WTC11 (cell line): ENCODE measurements at regions not wholly inside any gene's neighbourhood (a gene's known extent, or its start where the extent isn't known, plus 50 kb on each side); places are given as distances from the start of the nearest gene placed in this dataset.

Source experiments
- ATAC-seq: fragments of 200-7000 bp; cut with Tn5 transposase; 2 replicates; pipeline ENCODE4 v1.10.0; 2021; ENCODE audit warnings: mild to moderate bottlenecking, moderate library complexity
- CTCF ChIA-PET: fragments of 300-600 bp; sonication (Branson Sonifier 250); formaldehyde crosslinking; loops from one replicate; lab custom pipeline; 2021; ENCODE audit warnings: antibody characterized with exemption; lab: Charles Lee
- POLR2A ChIA-PET: fragments of 350-600 bp; sonication (Branson Sonifier 250); formaldehyde crosslinking; loops from one replicate; lab custom pipeline; 2021; ENCODE audit warnings: antibody characterized with exemption; lab: Charles Lee
- DNase-seq: peaks from one replicate; pipeline ENCODE4 v3.0.0; 2021; ENCODE audit warnings: low spot score
- H3K27ac Mint-ChIP-seq: 2 replicates; pipeline ENCODE4 v1.8.0; 2021; ENCODE audit warnings: mixed read lengths
- H3K27me3 Mint-ChIP-seq: 2 replicates; pipeline ENCODE4 v1.8.0; 2021; ENCODE audit warnings: low read depth, mild to moderate bottlenecking, moderate library complexity, mixed read lengths
- H3K36me3 Mint-ChIP-seq: 2 replicates; pipeline ENCODE4 v1.8.0; 2021; ENCODE audit warnings: mixed read lengths
- H3K4me1 Mint-ChIP-seq: 2 replicates; pipeline ENCODE4 v1.8.0; 2022; ENCODE audit warnings: mixed read lengths
- H3K4me3 Mint-ChIP-seq: 2 replicates; pipeline ENCODE4 v1.8.0; 2021; ENCODE audit warnings: mild to moderate bottlenecking, moderate library complexity, mixed read lengths
- H3K9me3 Mint-ChIP-seq: 2 replicates; pipeline ENCODE4 v1.8.0; 2021; ENCODE audit warnings: mixed read lengths
- ATF1 ChIP-seq: sonication (generic); formaldehyde crosslinking; IDR thresholded peaks from 2 replicates; pipeline ENCODE4 v1.8.1; 2023; ENCODE audit warnings: mild to moderate bottlenecking, moderate library complexity, missing genetic modification reagents
- JUN ChIP-seq: sonication (generic); formaldehyde crosslinking; IDR thresholded peaks from 2 replicates; pipeline ENCODE4 v1.8.0; 2023; ENCODE audit warnings: mild to moderate bottlenecking, missing genetic modification reagents
- NR2C2 ChIP-seq: sonication (generic); formaldehyde crosslinking; IDR thresholded peaks from 2 replicates; pipeline ENCODE4 v1.8.0; 2022; ENCODE audit warnings: mild to moderate bottlenecking, missing genetic modification reagents
- PRRX2 ChIP-seq: fragments of 250-450 bp; sonication (Bioruptor Pico); IDR thresholded peaks from 2 replicates; pipeline ENCODE4 v1.8.0; 2021; ENCODE audit warnings: mild to moderate bottlenecking
- SMAD3 ChIP-seq: sonication (generic); formaldehyde crosslinking; IDR thresholded peaks from 2 replicates; pipeline ENCODE4 v1.8.0; 2022; ENCODE audit warnings: missing genetic modification reagents, mild to moderate bottlenecking, borderline replicate concordance
- SMAD4 ChIP-seq: sonication (generic); formaldehyde crosslinking; IDR thresholded peaks from 2 replicates; pipeline ENCODE4 v1.8.0; 2022; ENCODE audit warnings: mild to moderate bottlenecking, missing genetic modification reagents
- SOX15 ChIP-seq: fragments of 250-450 bp; sonication (Bioruptor Pico); IDR thresholded peaks from 2 replicates; pipeline ENCODE4 v1.9.0; 2021; ENCODE audit warnings: mild to moderate bottlenecking
- TEAD4 ChIP-seq: sonication (generic); formaldehyde crosslinking; IDR thresholded peaks from 2 replicates; pipeline ENCODE4 v1.8.0; 2022; ENCODE audit warnings: mild to moderate bottlenecking, missing genetic modification reagents
- ZNF423 ChIP-seq: fragments of 250-450 bp; sonication (Bioruptor Pico); IDR thresholded peaks from 2 replicates; pipeline ENCODE4 v2.1.2; 2022; ENCODE audit warnings: mild to moderate bottlenecking, moderate library complexity
- TF ChIP-seq, protein P1 (sequence below): sonication (generic); formaldehyde crosslinking; IDR thresholded peaks from 2 replicates; pipeline ENCODE4 v1.8.1; 2023; ENCODE audit warnings: mild to moderate bottlenecking, moderate library complexity, missing genetic modification reagents
- TF ChIP-seq, protein P2 (sequence below): fragments of 250-450 bp; sonication (Bioruptor Pico); IDR thresholded peaks from 2 replicates; pipeline ENCODE4 v1.8.0; 2021; ENCODE audit warnings: mild to moderate bottlenecking
- TF ChIP-seq, protein P3 (sequence below): sonication (generic); formaldehyde crosslinking; IDR thresholded peaks from 2 replicates; pipeline ENCODE4 v1.8.1; 2022; ENCODE audit warnings: mild to moderate bottlenecking, missing genetic modification reagents, moderate library complexity, borderline replicate concordance
- TF ChIP-seq, protein P4 (sequence below): sonication (generic); formaldehyde crosslinking; IDR thresholded peaks from 2 replicates; pipeline ENCODE4 v1.8.0; 2022; ENCODE audit warnings: mild to moderate bottlenecking, missing genetic modification reagents

DNA sequence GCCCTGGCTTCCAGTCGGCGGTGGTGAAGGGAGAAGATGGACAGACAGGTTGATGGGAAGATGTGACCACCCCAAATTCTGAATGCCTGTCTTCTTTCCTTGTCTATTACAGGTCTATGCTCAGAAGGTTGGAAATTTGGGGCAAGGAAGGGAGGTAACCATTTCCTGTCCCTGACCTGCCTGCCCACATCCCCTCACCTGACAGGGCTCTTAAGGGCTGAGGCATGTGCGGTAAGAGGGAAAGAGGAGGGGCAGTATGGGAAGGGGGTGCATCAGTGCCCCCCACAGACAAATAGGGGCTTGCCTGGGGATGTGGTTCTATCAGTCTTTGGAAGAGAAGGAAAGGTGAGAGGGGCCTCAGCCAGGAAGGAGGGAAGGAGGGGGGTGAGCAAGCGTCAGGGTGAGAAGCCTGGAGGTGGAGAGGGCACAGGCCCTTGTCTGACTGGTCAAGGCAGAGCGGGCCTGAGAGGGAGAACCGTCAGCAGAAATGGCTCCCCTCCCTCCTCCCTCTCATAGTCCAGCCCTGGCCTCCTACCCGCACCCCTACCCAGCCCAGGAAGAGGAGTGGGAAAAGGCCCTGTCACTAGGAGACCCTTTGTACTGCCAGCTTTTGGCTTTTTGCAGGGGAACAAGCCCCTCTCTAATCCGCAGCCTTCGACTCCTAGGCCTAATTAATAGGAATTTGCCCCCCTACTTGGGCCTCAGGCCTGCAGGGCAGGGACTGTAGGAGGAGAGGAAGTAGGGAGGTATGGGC, 104.4 kb upstream of the FOXP4 start:
- Mint-ChIP-seq H3K27me3 (peaks cover 54% of the 10 kb centered on the region), H3K36me3 (no peaks in the 10 kb centered on the region), H3K4me3 (no peak overlapping the region), H3K9me3 (no peaks in the 10 kb centered on the region), H3K27ac (no peak overlapping the region), H3K4me1 (peaks cover 49% of the 10 kb centered on the region)
- POLR2A ChIA-PET, result no interaction called here
- TF ChIP-seq, protein P1, sequence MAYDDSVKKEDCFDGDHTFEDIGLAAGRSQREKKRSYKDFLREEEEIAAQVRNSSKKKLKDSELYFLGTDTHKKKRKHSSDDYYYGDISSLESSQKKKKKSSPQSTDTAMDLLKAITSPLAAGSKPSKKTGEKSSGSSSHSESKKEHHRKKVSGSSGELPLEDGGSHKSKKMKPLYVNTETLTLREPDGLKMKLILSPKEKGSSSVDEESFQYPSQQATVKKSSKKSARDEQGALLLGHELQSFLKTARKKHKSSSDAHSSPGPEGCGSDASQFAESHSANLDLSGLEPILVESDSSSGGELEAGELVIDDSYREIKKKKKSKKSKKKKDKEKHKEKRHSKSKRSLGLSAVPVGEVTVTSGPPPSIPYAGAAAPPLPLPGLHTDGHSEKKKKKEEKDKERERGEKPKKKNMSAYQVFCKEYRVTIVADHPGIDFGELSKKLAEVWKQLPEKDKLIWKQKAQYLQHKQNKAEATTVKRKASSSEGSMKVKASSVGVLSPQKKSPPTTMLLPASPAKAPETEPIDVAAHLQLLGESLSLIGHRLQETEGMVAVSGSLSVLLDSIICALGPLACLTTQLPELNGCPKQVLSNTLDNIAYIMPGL (CRISPR knock-in tag), result no peak
- TF ChIP-seq JUN (no peak), ZNF423 (CRISPR knock-in tag) (no peak), NR2C2 (CRISPR knock-in tag) (no peak), TEAD4 (CRISPR knock-in tag) (no peak), ATF1 (CRISPR knock-in tag) (no peak), SOX15 (no peak)
- TF ChIP-seq, protein P2, sequence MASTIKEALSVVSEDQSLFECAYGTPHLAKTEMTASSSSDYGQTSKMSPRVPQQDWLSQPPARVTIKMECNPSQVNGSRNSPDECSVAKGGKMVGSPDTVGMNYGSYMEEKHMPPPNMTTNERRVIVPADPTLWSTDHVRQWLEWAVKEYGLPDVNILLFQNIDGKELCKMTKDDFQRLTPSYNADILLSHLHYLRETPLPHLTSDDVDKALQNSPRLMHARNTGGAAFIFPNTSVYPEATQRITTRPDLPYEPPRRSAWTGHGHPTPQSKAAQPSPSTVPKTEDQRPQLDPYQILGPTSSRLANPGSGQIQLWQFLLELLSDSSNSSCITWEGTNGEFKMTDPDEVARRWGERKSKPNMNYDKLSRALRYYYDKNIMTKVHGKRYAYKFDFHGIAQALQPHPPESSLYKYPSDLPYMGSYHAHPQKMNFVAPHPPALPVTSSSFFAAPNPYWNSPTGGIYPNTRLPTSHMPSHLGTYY, result no peak
- TF ChIP-seq, protein P3, sequence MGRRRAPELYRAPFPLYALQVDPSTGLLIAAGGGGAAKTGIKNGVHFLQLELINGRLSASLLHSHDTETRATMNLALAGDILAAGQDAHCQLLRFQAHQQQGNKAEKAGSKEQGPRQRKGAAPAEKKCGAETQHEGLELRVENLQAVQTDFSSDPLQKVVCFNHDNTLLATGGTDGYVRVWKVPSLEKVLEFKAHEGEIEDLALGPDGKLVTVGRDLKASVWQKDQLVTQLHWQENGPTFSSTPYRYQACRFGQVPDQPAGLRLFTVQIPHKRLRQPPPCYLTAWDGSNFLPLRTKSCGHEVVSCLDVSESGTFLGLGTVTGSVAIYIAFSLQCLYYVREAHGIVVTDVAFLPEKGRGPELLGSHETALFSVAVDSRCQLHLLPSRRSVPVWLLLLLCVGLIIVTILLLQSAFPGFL, result no peak
- TF ChIP-seq, protein P4, sequence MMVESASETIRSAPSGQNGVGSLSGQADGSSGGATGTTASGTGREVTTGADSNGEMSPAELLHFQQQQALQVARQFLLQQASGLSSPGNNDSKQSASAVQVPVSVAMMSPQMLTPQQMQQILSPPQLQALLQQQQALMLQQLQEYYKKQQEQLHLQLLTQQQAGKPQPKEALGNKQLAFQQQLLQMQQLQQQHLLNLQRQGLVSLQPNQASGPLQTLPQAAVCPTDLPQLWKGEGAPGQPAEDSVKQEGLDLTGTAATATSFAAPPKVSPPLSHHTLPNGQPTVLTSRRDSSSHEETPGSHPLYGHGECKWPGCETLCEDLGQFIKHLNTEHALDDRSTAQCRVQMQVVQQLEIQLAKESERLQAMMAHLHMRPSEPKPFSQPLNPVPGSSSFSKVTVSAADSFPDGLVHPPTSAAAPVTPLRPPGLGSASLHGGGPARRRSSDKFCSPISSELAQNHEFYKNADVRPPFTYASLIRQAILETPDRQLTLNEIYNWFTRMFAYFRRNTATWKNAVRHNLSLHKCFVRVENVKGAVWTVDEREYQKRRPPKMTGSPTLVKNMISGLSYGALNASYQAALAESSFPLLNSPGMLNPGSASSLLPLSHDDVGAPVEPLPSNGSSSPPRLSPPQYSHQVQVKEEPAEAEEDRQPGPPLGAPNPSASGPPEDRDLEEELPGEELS (CRISPR knock-in tag), result no peak
- DNase-seq, result no peak
- no peak for ATAC-seq
- CTCF ChIA-PET, result interaction anchor here (0.8 to 4.3 kb wide), 31 partner anchors 9 to 292 kb away, joined by 3 to 108 read pairs (median 9); no protein-coding TSS in a partner anchor

DNA sequence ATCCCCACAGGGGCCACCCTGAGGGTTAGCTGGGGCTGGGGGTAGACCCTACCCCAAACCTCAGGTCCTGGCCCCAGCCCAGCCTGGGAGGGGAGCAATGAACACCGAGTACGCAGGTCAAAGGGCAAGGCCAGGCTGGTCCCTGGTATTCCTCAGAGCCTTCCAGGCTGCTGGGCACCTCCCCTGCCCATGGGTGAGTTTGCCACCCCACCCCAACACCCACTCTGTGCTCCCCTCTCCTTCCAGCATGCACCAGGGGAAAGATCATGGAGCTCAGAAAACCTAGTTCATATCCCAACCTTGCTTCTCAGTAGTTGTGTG, 103.9 kb upstream of the FOXP4 start:
- TF ChIP-seq, protein P4 (CRISPR knock-in tag), result no peak
- TF ChIP-seq SMAD3 (CRISPR knock-in tag) (no peak), PRRX2 (CRISPR knock-in tag) (no peak), SMAD4 (no peak)
- TF ChIP-seq, all 79 proteins: peak for 0
- Mint-ChIP-seq H3K27me3 (peaks cover 54% of the 10 kb centered on the region), H3K4me3 (peak overlapping the region; percentile 60), H3K36me3 (no peaks in the 10 kb centered on the region), H3K4me1 (peaks cover 49% of the 10 kb centered on the region), H3K9me3 (no peaks in the 10 kb centered on the region), H3K27ac (0 out of 2 replicates have a peak overlapping the region, but pooled peaks have one; percentile 66)
- ATAC-seq (no peak), DNase-seq (no peak)
- ChIA-PET CTCF (interaction anchor here (0.5 to 4.3 kb wide), 54 partner anchors 10 to 292 kb away, joined by 3 to 108 read pairs (median 6); no protein-coding TSS in a partner anchor), POLR2A (no interaction called here)
